GM23338 (cell line): ENCODE measurements at regions not wholly inside any gene's neighbourhood (a gene's known extent, or its start where the extent isn't known, plus 50 kb on each side); places are given as distances from the start of the nearest gene placed in this dataset.

ENCODE experiments used
- ATAC-seq: fragments of 200-7000 bp; cut with Tn5 transposase; 3 replicates; pipeline ENCODE4 v1.9.1; 2020
- DNase-seq: peaks from one replicate; pipeline ENCODE4 v3.0.0-alpha.2; 2015; ENCODE audit warnings: low spot score
- H2AFZ ChIP-seq: fragments of 200-600 bp; sonication (generic); 2 replicates; pipeline ENCODE4 v1.8.0; 2016; ENCODE audit warnings: antibody characterized with exemption, mild to moderate bottlenecking, moderate library complexity
- H3F3A ChIP-seq: fragments of 200-600 bp; sonication (generic); replicated peaks from 2 replicates; pipeline ENCODE4 v1.8.0; 2017; ENCODE audit warnings: antibody characterized with exemption, mixed run types, low read depth
- H3K27ac ChIP-seq: fragments of 200-600 bp; sonication (generic); 2 replicates; pipeline ENCODE4 v1.6.1; 2016; ENCODE audit warnings: low read depth
- H3K27me3 ChIP-seq: fragments of 200-600 bp; sonication (generic); 2 replicates; pipeline ENCODE4 v1.8.0; 2016; ENCODE audit warnings: mild to moderate bottlenecking, mixed run types, moderate library complexity; ENCODE audit not compliant: insufficient read depth
- H3K36me3 ChIP-seq: fragments of 200-600 bp; sonication (generic); 2 replicates; pipeline ENCODE4 v1.8.0; 2016; ENCODE audit warnings: mild to moderate bottlenecking; ENCODE audit not compliant: insufficient read depth
- H3K4me1 ChIP-seq: fragments of 200-600 bp; sonication (generic); 2 replicates; pipeline ENCODE4 v1.8.0; 2016; ENCODE audit warnings: mild to moderate bottlenecking, moderate library complexity; ENCODE audit not compliant: insufficient read depth
- H3K4me2 ChIP-seq: fragments of 200-600 bp; sonication (generic); 2 replicates; pipeline ENCODE4 v1.7.1; 2017; ENCODE audit warnings: mixed run types
- H3K4me3 ChIP-seq: fragments of 200-600 bp; sonication (generic); 2 replicates; pipeline ENCODE4 v1.6.1; 2016; ENCODE audit warnings: mixed run types
- H3K79me2 ChIP-seq: fragments of 200-600 bp; sonication (generic); replicated peaks from 2 replicates; pipeline ENCODE4 v1.8.0; 2017; ENCODE audit warnings: mild to moderate bottlenecking; ENCODE audit not compliant: insufficient read depth
- H3K9me2 ChIP-seq: fragments of 200-600 bp; sonication (generic); 2 replicates; pipeline ENCODE4 v1.8.0; 2017; ENCODE audit not compliant: insufficient read depth
- H4K20me1 ChIP-seq: fragments of 200-600 bp; sonication (generic); replicated peaks from 2 replicates; pipeline ENCODE4 v1.8.0; 2017; ENCODE audit warnings: mild to moderate bottlenecking; ENCODE audit not compliant: insufficient read depth
- H3K27ac Mint-ChIP-seq: 2 replicates; pipeline ENCODE4 v1.8.0; 2020; ENCODE audit warnings: inconsistent platforms, mild to moderate bottlenecking, moderate library complexity, mixed read lengths
- H3K27me3 Mint-ChIP-seq: 3 replicates; pipeline ENCODE4 v1.8.0; 2022; ENCODE audit warnings: low read depth, mild to moderate bottlenecking, moderate library complexity, mixed read lengths, inconsistent platforms; ENCODE audit not compliant: insufficient read depth, poor library complexity
- H3K36me3 Mint-ChIP-seq: 3 replicates; pipeline ENCODE4 v1.8.0; 2021; ENCODE audit warnings: low read depth, mild to moderate bottlenecking, inconsistent platforms, moderate library complexity, mixed read lengths
- H3K4me1 Mint-ChIP-seq: 3 replicates; pipeline ENCODE4 v1.8.0; 2020; ENCODE audit warnings: mild to moderate bottlenecking, inconsistent platforms, mixed read lengths
- H3K4me3 Mint-ChIP-seq: 3 replicates; pipeline ENCODE4 v1.8.0; 2021; ENCODE audit warnings: moderate library complexity, mild to moderate bottlenecking, inconsistent platforms, mixed read lengths
- H3K9me3 Mint-ChIP-seq: 3 replicates; pipeline ENCODE4 v1.8.0; 2020; ENCODE audit warnings: moderate library complexity, mild to moderate bottlenecking, inconsistent platforms, mixed read lengths
- CREB1 ChIP-seq: fragments of 250-450 bp; sonication (Bioruptor Pico); IDR thresholded peaks from 2 replicates; pipeline ENCODE4 v1.5.0; 2020; ENCODE audit warnings: low read depth, mild to moderate bottlenecking, moderate library complexity
- CTCF ChIP-seq, 2 experiments: fragments of 200-600 bp in 1 of 2; sonication (generic) in 1 of 2; conservative IDR thresholded peaks; 2 replicates each; pipeline versions ENCODE4 v1.5.1 to v1.6.1; 2016 to 2017; ENCODE audit warnings: antibody characterized with exemption in 2 of 2, low read depth in 2 of 2, mild to moderate bottlenecking in 2 of 2, moderate library complexity in 1 of 2
- ETS1 ChIP-seq: IDR thresholded peaks from 2 replicates; pipeline ENCODE4 v1.6.1; 2016; ENCODE audit warnings: antibody characterized with exemption
- EZH2 ChIP-seq: fragments of 200-600 bp; sonication (generic); IDR thresholded peaks from one replicate; pipeline ENCODE4 v1.8.0; 2017; ENCODE audit warnings: antibody characterized with exemption, mild to moderate bottlenecking, low read depth; ENCODE audit not compliant: unreplicated experiment
- EZH2phosphoT487 ChIP-seq: fragments of 200-600 bp; sonication (generic); IDR thresholded peaks from one replicate; pipeline ENCODE4 v1.8.1; 2018; ENCODE audit warnings: antibody characterized with exemption; ENCODE audit not compliant: unreplicated experiment
- JUNB ChIP-seq: IDR thresholded peaks from one replicate; pipeline ENCODE4 v1.6.1; 2016; ENCODE audit warnings: antibody characterized with exemption; ENCODE audit not compliant: unreplicated experiment
- NANOG ChIP-seq: IDR thresholded peaks from 2 replicates; pipeline ENCODE4 v1.6.1; 2016; ENCODE audit warnings: antibody characterized with exemption, borderline replicate concordance
- POLR2AphosphoS5 ChIP-seq: IDR thresholded peaks from 2 replicates; pipeline ENCODE4 v1.6.1; 2016; ENCODE audit warnings: antibody characterized with exemption, low read depth
- REST ChIP-seq: IDR thresholded peaks from one replicate; pipeline ENCODE4 v1.6.1; 2018; ENCODE audit warnings: antibody characterized with exemption; ENCODE audit not compliant: unreplicated experiment
- STAT1 ChIP-seq: IDR thresholded peaks from one replicate; pipeline ENCODE4 v1.6.1; 2016; ENCODE audit warnings: antibody characterized with exemption; ENCODE audit not compliant: unreplicated experiment
- ZNF114 ChIP-seq: fragments of 250-450 bp; sonication (Bioruptor Pico); IDR thresholded peaks from 2 replicates; pipeline ENCODE4 v1.5.0; 2020; ENCODE audit warnings: mild to moderate bottlenecking, moderate library complexity
- ZNF331 ChIP-seq: fragments of 250-450 bp; sonication (Bioruptor Pico); IDR thresholded peaks from 2 replicates; pipeline ENCODE4 v1.5.0; 2020; ENCODE audit warnings: low read depth, mild to moderate bottlenecking, moderate library complexity

- TF ChIP-seq NANOG (no peak), STAT1 (no peak), JUNB (no peak), ZNF331 (CRISPR knock-in tag) (no peak), REST (no peak), POLR2AphosphoS5 (no peak), EZH2phosphoT487 (no peak), ETS1 (no peak), CTCF (conservative IDR thresholded peaks at IDR 0.05; ENCODE audit: low read depth in 2 of 2) (no peak)
Observed at GRCh38 chr4:149017002-149017734, 575.0 kb upstream of the NR3C2 start (continued).

- H3F3A ChIP-seq = no peaks in the 10 kb centered on the region
- Mint-ChIP-seq H3K27ac (no peak overlapping the region), H3K27me3 (no peaks in the 10 kb centered on the region), H3K4me1 (peaks cover 8% of the 10 kb centered on the region), H3K36me3 (no peaks in the 10 kb centered on the region), H3K9me3 (peaks cover 3% of the 10 kb centered on the region; the same call in 2 of the 3 replicates), H3K4me3 (no peak overlapping the region)
- no peaks in the 10 kb centered on the region for H3K36me3 ChIP-seq
- ATAC-seq (no peak), DNase-seq (no peak)
- H3K4me3 ChIP-seq = no peak overlapping the region
- peaks cover 5% of the 10 kb centered on the region; the same call in 1 of the 2 replicates for H3K4me1 ChIP-seq
- H3K9me2 ChIP-seq = peaks cover 10% of the 10 kb centered on the region
- no peak overlapping the region for H3K4me2 ChIP-seq
- no peaks in the 10 kb centered on the region for H3K27me3 ChIP-seq
- H2AFZ ChIP-seq = no peak overlapping the region
- H3K27ac ChIP-seq = no peak overlapping the region
- H3K79me2 ChIP-seq = no peaks in the 10 kb centered on the region
- H4K20me1 ChIP-seq = no peaks in the 10 kb centered on the region
- TF ChIP-seq CREB1 (no peak), JUNB (no peak), REST (no peak), NANOG (no peak), STAT1 (no peak), EZH2 (no peak), ETS1 (no peak), CTCF (conservative IDR thresholded peaks at IDR 0.05; ENCODE audit: low read depth in 2 of 2) (no peak), ZNF114 (CRISPR knock-in tag) (no peak), ZNF331 (CRISPR knock-in tag) (no peak), EZH2phosphoT487 (no peak)
Observed at GRCh38 chr4:149009223-149009622, 567.0 kb upstream of the NR3C2 start.
